ENCODE measurements at regions not wholly inside any gene's neighbourhood (a gene's known extent, or its start where the extent isn't known, plus 50 kb on each side); places are given as distances from the start of the nearest gene placed in this dataset.
"Not testable (repeated sequence)": the region's sequence is repeated elsewhere in the genome, so short reads cannot be mapped to it uniquely, and the experiment has no call there.

DNA sequence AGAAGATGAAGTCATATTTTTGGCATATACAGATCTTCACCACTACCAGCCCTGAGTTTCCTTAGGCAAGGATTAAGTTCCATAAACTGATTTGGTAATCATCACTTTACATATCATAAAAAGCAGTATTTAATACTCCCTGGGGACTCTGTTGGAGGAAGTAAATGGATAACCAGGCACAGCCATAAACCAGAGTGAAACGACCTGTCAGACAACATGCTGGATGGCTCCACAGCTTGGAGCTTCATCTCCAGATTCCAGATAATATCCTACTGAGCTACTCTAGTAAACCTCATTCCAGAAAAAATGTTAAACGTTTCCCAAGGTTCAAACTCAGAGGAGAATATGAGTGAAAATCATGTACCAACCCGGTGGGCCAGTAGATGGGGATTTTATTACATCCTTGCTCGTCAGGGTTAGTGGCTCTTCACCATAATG, 109.2 kb downstream of the BASP1 start:
- no peak for DNase-seq
- Mint-ChIP-seq H3K9me3 (peaks cover 6% of the 10 kb centered on the region), H3K27me3 (ENCODE audit: low read depth) (no peaks in the 10 kb centered on the region), H3K4me3 (no peak overlapping the region), H3K4me1 (ENCODE audit: low read depth) (no peaks in the 10 kb centered on the region), H3K36me3 (ENCODE audit: low read depth) (no peaks in the 10 kb centered on the region), H3K27ac (no peak overlapping the region)
- CTCF ChIA-PET: no interaction called here
- intact Hi-C loops (cut with micrococcal nuclease): no loop called here

DNA sequence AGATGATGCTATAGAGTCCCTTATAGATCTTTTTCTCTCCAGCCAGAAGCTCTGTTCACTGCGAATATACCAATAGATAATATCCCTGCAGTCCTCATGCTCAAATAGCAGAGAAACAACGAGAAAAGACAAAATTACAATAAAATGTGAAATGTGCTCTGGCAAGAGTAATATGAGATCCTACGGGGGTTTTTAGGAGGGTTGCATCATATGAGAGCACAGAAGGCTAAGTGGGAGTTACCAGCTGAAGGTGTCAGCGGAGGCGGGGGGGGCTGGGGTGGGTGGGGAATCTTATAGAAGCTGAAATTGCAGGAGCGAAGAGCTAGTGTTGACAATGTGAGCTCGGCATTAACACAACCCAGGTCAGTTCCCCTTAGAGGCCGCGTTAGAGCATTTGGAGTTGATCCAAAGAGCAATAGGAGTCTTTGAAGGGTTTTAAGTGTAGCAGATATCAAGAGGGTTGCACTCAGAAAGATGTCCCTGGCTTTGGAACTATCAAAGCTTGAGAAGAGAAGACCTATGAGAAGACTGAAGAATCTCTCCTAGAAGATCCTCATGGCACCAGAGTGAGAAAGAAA, 109.7 kb downstream of the BASP1 start:
- Mint-ChIP-seq H3K4me1 (ENCODE audit: low read depth) (no peaks in the 10 kb centered on the region), H3K36me3 (ENCODE audit: low read depth) (no peaks in the 10 kb centered on the region), H3K4me3 (no peak overlapping the region), H3K27ac (no peak overlapping the region), H3K9me3 (peaks cover 6% of the 10 kb centered on the region), H3K27me3 (ENCODE audit: low read depth) (no peaks in the 10 kb centered on the region)
- no peak for DNase-seq
- CTCF ChIA-PET: no interaction called here
- intact Hi-C loops (cut with micrococcal nuclease): no loop called here

DNA sequence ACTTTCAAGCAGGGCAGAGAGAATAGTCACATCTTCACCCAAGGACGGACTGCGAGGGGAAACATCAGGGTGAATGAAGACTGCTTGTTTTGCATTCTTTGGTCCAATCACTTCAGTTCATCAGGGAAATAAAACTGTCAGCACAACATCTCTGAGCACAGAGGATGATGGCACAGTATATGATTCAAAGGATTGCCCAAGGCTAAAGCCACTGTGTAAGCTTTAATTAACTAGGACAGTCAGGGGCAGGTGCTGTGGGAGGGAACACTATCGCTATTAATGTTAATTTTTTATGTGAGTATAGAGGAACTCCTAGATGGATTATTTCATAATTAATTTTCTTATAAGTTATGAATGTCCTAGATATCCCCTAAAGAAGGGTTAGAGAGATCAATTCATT, 112.1 kb downstream of the BASP1 start:
- Mint-ChIP-seq H3K9me3 (peaks cover 11% of the 10 kb centered on the region), H3K4me1 (ENCODE audit: low read depth) (no peaks in the 10 kb centered on the region), H3K27me3 (ENCODE audit: low read depth) (no peaks in the 10 kb centered on the region), H3K4me3 (no peak overlapping the region), H3K36me3 (ENCODE audit: low read depth) (no peaks in the 10 kb centered on the region), H3K27ac (no peak overlapping the region)
- no peak for DNase-seq
- CTCF ChIA-PET: no interaction called here
- intact Hi-C loops (cut with micrococcal nuclease): no loop called here

DNA sequence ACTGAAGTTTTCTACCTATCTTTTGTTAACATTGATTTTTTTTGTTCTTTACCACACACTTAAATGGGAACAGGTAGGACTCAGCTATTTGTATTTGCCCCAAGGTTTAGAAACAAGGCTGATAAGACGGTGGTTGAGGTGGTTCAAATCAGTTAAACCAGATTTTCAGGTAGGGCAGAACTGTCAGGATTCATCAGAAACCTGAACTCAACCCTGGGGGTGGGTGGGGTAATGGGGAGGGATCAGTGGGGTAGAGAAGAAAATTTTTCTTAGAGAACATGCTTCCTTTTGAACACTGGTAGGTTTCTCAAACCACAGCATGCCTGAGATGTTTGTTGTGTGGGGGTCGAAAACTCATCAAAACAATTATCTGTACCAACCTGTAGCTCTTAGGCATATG, 113.0 kb downstream of the BASP1 start:
- intact Hi-C loops (cut with micrococcal nuclease): no loop called here
- Mint-ChIP-seq H3K27me3 (ENCODE audit: low read depth) (no peaks in the 10 kb centered on the region), H3K4me3 (no peak overlapping the region), H3K4me1 (ENCODE audit: low read depth) (no peaks in the 10 kb centered on the region), H3K9me3 (peaks cover 12% of the 10 kb centered on the region), H3K27ac (no peak overlapping the region), H3K36me3 (ENCODE audit: low read depth) (no peaks in the 10 kb centered on the region)
- DNase-seq: no peak
- CTCF ChIA-PET: no interaction called here

DNA sequence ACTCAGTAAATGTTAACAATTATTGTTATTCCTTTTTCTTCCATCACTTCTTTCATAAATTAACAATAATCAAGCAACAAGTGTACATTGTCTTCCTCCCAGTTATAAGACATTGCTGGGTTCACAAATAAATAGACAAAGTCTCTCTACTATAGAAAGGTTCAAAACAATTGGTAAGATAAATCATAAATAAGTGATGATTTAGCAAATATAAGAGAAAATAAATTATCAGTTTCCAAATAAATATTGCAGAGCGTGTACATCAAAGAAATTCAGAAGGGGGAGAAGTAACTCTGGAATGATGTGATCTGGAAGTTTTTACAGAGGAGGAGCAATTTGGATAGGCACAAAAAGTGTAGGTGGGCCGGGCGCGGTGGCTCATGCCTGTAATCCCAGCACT, 114.2 kb downstream of the BASP1 start:
- no peak for DNase-seq
- Mint-ChIP-seq H3K27me3 (ENCODE audit: low read depth) (no peaks in the 10 kb centered on the region), H3K9me3 (peaks cover 14% of the 10 kb centered on the region), H3K4me3 (no peak overlapping the region), H3K27ac (no peak overlapping the region), H3K4me1 (ENCODE audit: low read depth) (no peaks in the 10 kb centered on the region), H3K36me3 (ENCODE audit: low read depth) (no peaks in the 10 kb centered on the region)
- intact Hi-C loops (cut with micrococcal nuclease): no loop called here
- CTCF ChIA-PET: no interaction called here

DNA sequence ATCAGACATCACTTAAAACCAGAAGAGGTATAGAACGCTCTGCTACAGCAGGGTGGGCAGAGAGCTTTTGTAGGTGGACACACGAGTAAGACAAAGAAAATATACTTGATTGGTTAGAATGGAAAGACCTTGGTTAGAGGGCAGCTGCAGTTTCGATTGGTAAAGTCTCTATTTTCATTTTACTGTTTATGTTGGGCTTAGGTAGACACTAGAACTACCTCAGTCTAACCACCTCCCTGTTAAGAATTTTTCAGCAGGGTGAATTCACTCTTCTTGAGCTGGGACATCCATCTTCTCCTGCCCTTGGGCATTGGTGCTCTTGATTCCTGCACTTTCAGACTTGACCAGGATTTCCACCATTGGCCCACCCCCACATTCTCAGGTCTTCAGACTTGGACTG, 116.3 kb downstream of the BASP1 start:
- CTCF ChIA-PET: no interaction called here
- Mint-ChIP-seq H3K4me1 (ENCODE audit: low read depth) (no peaks in the 10 kb centered on the region), H3K27ac (no peak overlapping the region), H3K27me3 (ENCODE audit: low read depth) (no peaks in the 10 kb centered on the region), H3K4me3 (no peak overlapping the region), H3K36me3 (ENCODE audit: low read depth) (no peaks in the 10 kb centered on the region), H3K9me3 (peaks cover 17% of the 10 kb centered on the region)
- intact Hi-C loops (cut with micrococcal nuclease): no loop called here
- no peak for DNase-seq

DNA sequence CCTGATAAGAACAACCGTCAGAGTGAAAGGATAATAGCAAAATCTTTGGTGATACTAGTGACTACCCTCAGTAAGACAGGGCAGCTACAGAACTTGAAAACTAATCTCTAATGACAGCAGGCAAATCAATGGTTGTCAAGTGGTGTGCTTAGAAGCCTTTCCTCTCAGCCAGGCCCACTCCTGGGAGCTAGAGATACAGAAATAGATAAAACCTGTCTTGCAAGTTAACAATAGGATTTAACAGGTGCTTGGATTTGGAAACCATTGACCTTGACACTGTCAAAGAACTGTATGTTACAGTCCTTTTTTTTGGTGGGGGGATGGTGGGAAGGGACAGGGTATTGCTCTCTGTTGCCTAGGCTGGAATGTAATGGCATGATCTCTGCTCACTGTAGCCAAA, 118.6 kb downstream of the BASP1 start:
- H3K27ac Mint-ChIP-seq: no peak overlapping the region
- DNase-seq: no peak
- no peaks in the 10 kb centered on the region for H3K36me3 Mint-ChIP-seq (ENCODE audit: low read depth)
- H3K4me1 Mint-ChIP-seq (ENCODE audit: low read depth): no peaks in the 10 kb centered on the region
- no peaks in the 10 kb centered on the region for H3K27me3 Mint-ChIP-seq (ENCODE audit: low read depth)
- H3K9me3 Mint-ChIP-seq: peaks cover 13% of the 10 kb centered on the region
- H3K4me3 Mint-ChIP-seq: no peak overlapping the region
- CTCF ChIA-PET: no interaction called here
- intact Hi-C loops (cut with micrococcal nuclease): no loop called here

DNA sequence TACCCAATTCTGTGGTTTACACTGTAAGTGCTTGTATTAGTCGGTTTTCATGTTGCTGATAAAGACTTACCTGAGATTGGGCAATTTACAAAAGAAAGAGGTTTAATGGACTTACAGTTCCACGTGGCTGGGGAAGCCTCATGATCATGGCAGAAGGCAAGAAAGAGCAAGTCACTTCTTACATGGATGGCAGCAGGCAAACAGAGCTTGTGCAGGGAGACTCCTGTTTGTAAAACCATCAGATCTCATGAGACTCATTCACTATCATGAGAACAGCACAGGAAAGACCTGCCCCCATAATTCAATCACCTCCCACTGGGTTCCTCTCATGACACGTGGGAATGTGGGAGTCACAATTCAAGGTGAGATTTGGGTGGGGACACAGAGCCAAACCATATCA, 119.3 kb downstream of the BASP1 start:
- H3K4me3 Mint-ChIP-seq; H3K27me3 Mint-ChIP-seq (ENCODE audit: low read depth); H3K4me1 Mint-ChIP-seq (ENCODE audit: low read depth); H3K36me3 Mint-ChIP-seq (ENCODE audit: low read depth); intact Hi-C loops (cut with micrococcal nuclease); CTCF ChIA-PET; H3K27ac Mint-ChIP-seq; DNase-seq: not testable (repeated sequence)
- H3K9me3 Mint-ChIP-seq: peaks cover 16% of the 10 kb centered on the region

DNA sequence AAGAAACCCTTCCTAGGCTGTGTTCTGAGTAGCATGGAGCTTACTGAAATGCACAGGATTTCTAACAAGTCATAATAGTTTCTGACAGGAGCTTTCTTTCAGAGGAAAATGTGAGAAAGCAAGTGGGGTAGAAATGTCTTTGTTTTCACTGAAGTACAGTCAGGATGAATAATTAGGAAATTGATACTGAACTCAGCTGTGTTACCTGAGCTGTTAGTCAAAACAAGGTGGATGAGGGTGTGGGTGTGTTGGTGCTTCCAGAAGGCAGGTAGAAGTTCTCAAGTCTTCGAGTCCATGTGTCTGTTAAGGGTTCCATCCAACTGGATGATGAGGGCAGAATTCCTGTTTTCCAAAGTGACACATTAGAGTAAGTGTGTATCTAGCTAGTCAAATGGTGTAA, 122.4 kb downstream of the BASP1 start:
- H3K27ac Mint-ChIP-seq: no peak overlapping the region

DNA sequence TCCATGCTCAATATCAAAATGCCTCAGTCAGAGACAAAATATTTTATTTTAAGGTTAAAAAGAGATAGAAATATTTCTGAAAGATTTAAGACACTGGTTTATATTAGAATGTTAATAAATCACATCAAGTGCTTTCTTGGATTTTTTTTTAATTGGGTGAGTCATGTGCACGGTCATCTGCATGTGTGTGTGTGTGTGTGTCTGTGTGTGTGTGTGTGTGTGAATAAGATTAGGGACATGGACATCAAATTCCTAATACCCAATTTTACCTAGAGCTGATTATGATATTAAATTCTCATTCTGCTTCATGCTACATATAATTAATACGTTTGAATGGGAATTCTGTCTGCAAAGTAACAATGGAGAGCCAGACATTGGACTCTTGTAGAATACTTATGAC, 122.9 kb downstream of the BASP1 start:
- CTCF ChIA-PET: interaction anchor here (0.6 kb wide), 1 partner anchor 11 kb away, joined by 3 read pairs; no protein-coding TSS in a partner anchor
- Mint-ChIP-seq H3K27ac (no peak overlapping the region), H3K4me1 (ENCODE audit: low read depth) (no peaks in the 10 kb centered on the region), H3K36me3 (ENCODE audit: low read depth) (no peaks in the 10 kb centered on the region), H3K27me3 (ENCODE audit: low read depth) (no peaks in the 10 kb centered on the region), H3K9me3 (peaks cover 7% of the 10 kb centered on the region), H3K4me3 (no peak overlapping the region)
- DNase-seq: no peak
- intact Hi-C loops (cut with micrococcal nuclease): no loop called here

More for the DNA sequence above, 122.4 kb downstream of the BASP1 start:
- no peaks in the 10 kb centered on the region for H3K27me3 Mint-ChIP-seq (ENCODE audit: low read depth)
- H3K36me3 Mint-ChIP-seq (ENCODE audit: low read depth): no peaks in the 10 kb centered on the region
- CTCF ChIA-PET: no interaction called here
- intact Hi-C loops (cut with micrococcal nuclease): no loop called here
- H3K4me3 Mint-ChIP-seq: no peak overlapping the region
- DNase-seq: no peak
- H3K9me3 Mint-ChIP-seq: peaks cover 10% of the 10 kb centered on the region
- no peaks in the 10 kb centered on the region for H3K4me1 Mint-ChIP-seq (ENCODE audit: low read depth)

DNA sequence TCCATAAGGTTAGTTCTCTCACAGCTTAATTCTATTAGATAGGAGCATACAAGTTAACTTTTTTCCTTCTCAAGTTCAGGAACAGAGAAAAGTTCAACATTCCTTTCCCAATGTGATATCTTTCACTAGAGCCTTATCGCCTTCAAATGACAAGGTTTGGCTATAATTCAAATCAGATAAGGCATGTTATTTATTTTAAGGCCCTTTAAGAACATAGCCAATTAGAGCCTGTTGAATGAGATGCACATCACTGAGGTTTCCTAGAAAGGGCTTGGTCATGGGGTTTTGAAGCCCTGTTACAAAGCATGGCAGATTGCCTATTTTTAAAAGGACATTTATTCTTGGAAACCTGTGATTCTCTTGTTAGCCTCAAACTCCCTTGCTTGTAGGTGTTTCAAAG, 123.4 kb downstream of the BASP1 start:
- Mint-ChIP-seq H3K4me3 (no peak overlapping the region), H3K9me3 (peaks cover 7% of the 10 kb centered on the region), H3K4me1 (ENCODE audit: low read depth) (no peaks in the 10 kb centered on the region), H3K36me3 (ENCODE audit: low read depth) (no peaks in the 10 kb centered on the region), H3K27me3 (ENCODE audit: low read depth) (no peaks in the 10 kb centered on the region), H3K27ac (no peak overlapping the region)
- intact Hi-C loops (cut with micrococcal nuclease): no loop called here
- CTCF ChIA-PET: interaction anchor here (0.6 kb wide), 1 partner anchor 11 kb away, joined by 3 read pairs; no protein-coding TSS in a partner anchor
- DNase-seq: no peak

DNA sequence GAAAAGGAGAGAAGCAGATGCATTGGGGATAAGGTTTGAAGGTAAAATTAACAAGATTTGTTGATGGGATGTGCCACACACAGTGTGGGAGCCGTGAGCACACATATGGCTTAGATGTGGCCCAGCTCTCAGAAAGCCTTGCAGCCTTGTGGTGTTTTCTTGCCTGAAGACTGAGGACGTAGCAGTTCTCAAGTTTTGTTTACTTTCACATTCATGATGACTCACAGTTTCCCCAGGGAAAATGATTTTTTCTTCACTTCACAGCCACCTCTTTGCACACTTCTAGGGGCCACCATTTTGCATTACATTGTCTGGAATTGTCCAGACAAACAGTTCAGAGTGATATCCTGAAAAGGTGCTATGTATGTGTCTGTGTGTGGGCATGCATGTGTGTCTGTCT, 126.2 kb downstream of the BASP1 start:
- H3K9me3 Mint-ChIP-seq: peaks cover 5% of the 10 kb centered on the region
- H3K4me3 Mint-ChIP-seq: no peak overlapping the region
- intact Hi-C loops (cut with micrococcal nuclease): no loop called here
- no peaks in the 10 kb centered on the region for H3K4me1 Mint-ChIP-seq (ENCODE audit: low read depth)
- CTCF ChIA-PET: no interaction called here
- no peak overlapping the region for H3K27ac Mint-ChIP-seq
- no peaks in the 10 kb centered on the region for H3K36me3 Mint-ChIP-seq (ENCODE audit: low read depth)
- H3K27me3 Mint-ChIP-seq (ENCODE audit: low read depth): no peaks in the 10 kb centered on the region
- DNase-seq: no peak

DNA sequence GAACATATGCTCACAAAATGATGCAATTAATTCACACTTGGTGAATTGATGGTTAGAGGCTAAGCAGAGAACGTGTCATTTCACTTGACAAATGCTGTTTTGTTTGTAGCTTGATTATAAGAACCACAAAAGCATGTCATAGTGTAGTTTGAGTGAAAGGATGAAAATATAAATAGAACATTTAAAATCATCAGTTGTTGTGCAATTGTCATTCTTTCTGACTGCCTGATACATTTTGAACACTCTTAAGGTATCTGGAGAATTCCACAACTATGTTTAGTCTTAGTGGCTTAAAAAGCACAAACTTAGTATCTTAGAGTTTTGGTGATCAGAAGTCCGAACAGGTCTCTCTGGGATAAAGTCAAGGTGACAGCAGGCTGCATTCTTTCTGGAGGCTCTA, 129.4 kb downstream of the BASP1 start:
- H3K4me3 Mint-ChIP-seq: no peak overlapping the region
- no peaks in the 10 kb centered on the region for H3K4me1 Mint-ChIP-seq (ENCODE audit: low read depth)
- H3K36me3 Mint-ChIP-seq (ENCODE audit: low read depth): no peaks in the 10 kb centered on the region
- H3K9me3 Mint-ChIP-seq: peaks cover 3% of the 10 kb centered on the region
- CTCF ChIA-PET: no interaction called here
- intact Hi-C loops (cut with micrococcal nuclease): no loop called here
- no peak for DNase-seq
- peaks cover 2% of the 10 kb centered on the region for H3K27me3 Mint-ChIP-seq (ENCODE audit: low read depth)
- H3K27ac Mint-ChIP-seq: no peak overlapping the region

DNA sequence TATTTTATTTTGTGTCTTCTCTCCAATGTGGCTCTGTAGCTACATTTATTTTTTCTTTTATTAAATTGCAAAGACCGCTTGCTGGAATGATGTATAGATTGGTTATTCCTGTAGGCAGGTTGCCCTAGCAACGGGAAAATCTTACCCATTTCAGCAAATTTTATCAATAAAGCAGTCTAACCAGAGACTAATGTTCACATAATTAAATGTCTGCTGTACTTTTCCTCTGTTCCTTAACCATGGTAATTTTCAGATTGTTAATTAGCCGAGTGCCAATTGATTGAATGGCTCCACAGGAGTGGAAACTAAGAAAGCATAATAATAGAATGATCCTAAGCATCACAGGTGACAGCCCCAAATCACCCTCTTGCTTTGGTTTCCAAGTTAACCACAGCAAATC, 134.8 kb downstream of the BASP1 start:
- H3K4me3 Mint-ChIP-seq: no peak overlapping the region
- no peaks in the 10 kb centered on the region for H3K4me1 Mint-ChIP-seq (ENCODE audit: low read depth)
- DNase-seq: no peak
- no peaks in the 10 kb centered on the region for H3K36me3 Mint-ChIP-seq (ENCODE audit: low read depth)
- intact Hi-C loops (cut with micrococcal nuclease): no loop called here
- H3K27ac Mint-ChIP-seq: no peak overlapping the region
- peaks cover 5% of the 10 kb centered on the region for H3K9me3 Mint-ChIP-seq
- CTCF ChIA-PET: no interaction called here
- peaks cover 2% of the 10 kb centered on the region for H3K27me3 Mint-ChIP-seq (ENCODE audit: low read depth)
